MCF 10A (cell line): ENCODE measurements at regions not wholly inside any gene's neighbourhood (a gene's known extent, or its start where the extent isn't known, plus 50 kb on each side); places are given as distances from the start of the nearest gene placed in this dataset.

ENCODE experiments used
- BruUV-seq: library from RNA; stranded (reverse); fragments of 400-500 nt; replicated peaks from 2 replicates; lab custom pipeline; 2021; lab: Mats Ljungman, UMichigan
- CTCF ChIA-PET: fragments of 300-600 bp; sonication (Branson Sonifier 250); formaldehyde crosslinking; extraction: SDS; loops from one replicate; lab custom pipeline; 2021; ENCODE audit warnings: antibody characterized with exemption, inconsistent platforms; lab: Yijun Ruan, JAX
- POLR2A ChIA-PET: fragments of 300-600, 350-650 bp; sonication (Branson Sonifier 250); formaldehyde crosslinking; extraction: SDS; loops from one replicate; lab custom pipeline; 2020; ENCODE audit warnings: antibody characterized with exemption, inconsistent platforms; lab: Yijun Ruan, JAX
- DNase-seq: peaks from one replicate; pipeline ENCODE4 v3.0.0-alpha.2; 2018; ENCODE audit not compliant: unreplicated experiment
- H3K27ac Mint-ChIP-seq: one replicate; pipeline ENCODE4 v1.8.0; 2022; ENCODE audit warnings: mild to moderate bottlenecking, low read depth, mixed read lengths; ENCODE audit not compliant: unreplicated experiment
- H3K27me3 Mint-ChIP-seq: one replicate; pipeline ENCODE4 v1.8.0; 2022; ENCODE audit warnings: mixed read lengths; ENCODE audit not compliant: insufficient read depth, unreplicated experiment
- H3K36me3 Mint-ChIP-seq: one replicate; pipeline ENCODE4 v1.8.0; 2022; ENCODE audit warnings: mild to moderate bottlenecking, moderate library complexity, mixed read lengths; ENCODE audit not compliant: insufficient read depth, unreplicated experiment
- H3K4me1 Mint-ChIP-seq: one replicate; pipeline ENCODE4 v1.8.0; 2022; ENCODE audit warnings: mixed read lengths; ENCODE audit not compliant: insufficient read depth, unreplicated experiment
- H3K4me3 Mint-ChIP-seq: one replicate; pipeline ENCODE4 v1.8.0; 2022; ENCODE audit warnings: mild to moderate bottlenecking, moderate library complexity, mixed read lengths; ENCODE audit not compliant: unreplicated experiment
- H3K9me3 Mint-ChIP-seq: one replicate; pipeline ENCODE4 v1.8.0; 2022; ENCODE audit warnings: mixed read lengths; ENCODE audit not compliant: unreplicated experiment
- CTCF ChIP-seq: fragments of 200-600 bp; IDR thresholded peaks from one replicate; pipeline ENCODE4 v1.8.0; 2022; ENCODE audit warnings: antibody characterized with exemption, mild to moderate bottlenecking; ENCODE audit not compliant: unreplicated experiment
- intact Hi-C: fragments of 100-400 bp; cut with micrococcal nuclease; formaldehyde crosslinking; loops from 2 replicates; pipeline ENCODE4 v1.14.1; 2022

- TF ChIP-seq CTCF = no peak
- Mint-ChIP-seq H3K36me3 (no peaks in the 10 kb centered on the region), H3K4me3 (no peak overlapping the region), H3K4me1 (no peaks in the 10 kb centered on the region), H3K9me3 (no peaks in the 10 kb centered on the region), H3K27me3 (peaks cover 14% of the 10 kb centered on the region), H3K27ac (no peak overlapping the region)
- BruUV-seq = no TSS peak
- intact Hi-C loops = no loop called here
- ChIA-PET POLR2A (no interaction called here), CTCF (no interaction called here)
- DNase-seq = no peak
These were observed 268.2 kb upstream of the SKOR2 start for GRCh38 chr18:47519706-47520105.

GRCh38 chr18:47519277-47519676, 267.8 kb upstream of the SKOR2 start:
- CTCF ChIA-PET = interaction anchor here (1.0 kb wide), 1 partner anchor 420 kb away, joined by 3 read pairs; no protein-coding TSS in a partner anchor
- H3K4me3 Mint-ChIP-seq = no peak overlapping the region
- BruUV-seq = no TSS peak
- POLR2A ChIA-PET = no interaction called here
- TF ChIP-seq CTCF = no peak
- intact Hi-C loops = no loop called here
- DNase-seq = no peak
- H3K27ac Mint-ChIP-seq = no peak overlapping the region
- H3K36me3 Mint-ChIP-seq = no peaks in the 10 kb centered on the region
- no peaks in the 10 kb centered on the region for H3K4me1 Mint-ChIP-seq
- no peaks in the 10 kb centered on the region for H3K9me3 Mint-ChIP-seq
- peaks cover 9% of the 10 kb centered on the region for H3K27me3 Mint-ChIP-seq

- no peak overlapping the region for H3K27ac Mint-ChIP-seq
- H3K4me1 Mint-ChIP-seq = no peaks in the 10 kb centered on the region
- POLR2A ChIA-PET = no interaction called here
- BruUV-seq = no TSS peak
- H3K36me3 Mint-ChIP-seq = no peaks in the 10 kb centered on the region
- H3K9me3 Mint-ChIP-seq = no peaks in the 10 kb centered on the region
- no peak for DNase-seq
- H3K27me3 Mint-ChIP-seq = no peaks in the 10 kb centered on the region
- no peak for TF ChIP-seq CTCF
- intact Hi-C loops = no loop called here
- H3K4me3 Mint-ChIP-seq = no peak overlapping the region
- CTCF ChIA-PET = no interaction called here
These were observed 262.2 kb upstream of the SKOR2 start for GRCh38 chr18:47513614-47514013.

GRCh38 chr18:47512726-47513435, 261.4 kb upstream of the SKOR2 start:
- CTCF ChIA-PET = no interaction called here
- intact Hi-C loops = no loop called here
- H3K9me3 Mint-ChIP-seq = no peaks in the 10 kb centered on the region
- no peak for DNase-seq
- no peaks in the 10 kb centered on the region for H3K4me1 Mint-ChIP-seq
- no peak overlapping the region for H3K4me3 Mint-ChIP-seq
- no peaks in the 10 kb centered on the region for H3K27me3 Mint-ChIP-seq
- TF ChIP-seq CTCF = no peak
- BruUV-seq = no TSS peak
- no peak overlapping the region for H3K27ac Mint-ChIP-seq
- no peaks in the 10 kb centered on the region for H3K36me3 Mint-ChIP-seq
- POLR2A ChIA-PET = no interaction called here
